Keratinocyte (primary cell): ENCODE measurements at regions not wholly inside any gene's neighbourhood (a gene's known extent, or its start where the extent isn't known, plus 50 kb on each side); places are given as distances from the start of the nearest gene placed in this dataset.

Source experiments
- EZH2 ChIP-seq: IDR thresholded peaks from one replicate; pipeline ENCODE4 v1.6.1; 2012; ENCODE audit warnings: inconsistent platforms, mild to moderate bottlenecking, low read length, moderate library complexity
- TF ChIP-seq, protein P1 (sequence below), 3 experiments: IDR thresholded peaks in 1 of 3; conservative IDR thresholded peaks in 1 of 3; optimal IDR thresholded peaks in 1 of 3; 2 replicates in 2 of 3; 3 replicates in 1 of 3; pipeline versions ENCODE3 to v1.5.1; 2011; ENCODE audit warnings: low read length in 3 of 3, mild to moderate bottlenecking in 3 of 3, moderate library complexity in 2 of 3, control low read depth in 1 of 3, inconsistent platforms in 1 of 3; ENCODE audit not compliant: insufficient read depth in 2 of 3; ENCODE audit errors: extremely low read depth in 1 of 3

DNA sequence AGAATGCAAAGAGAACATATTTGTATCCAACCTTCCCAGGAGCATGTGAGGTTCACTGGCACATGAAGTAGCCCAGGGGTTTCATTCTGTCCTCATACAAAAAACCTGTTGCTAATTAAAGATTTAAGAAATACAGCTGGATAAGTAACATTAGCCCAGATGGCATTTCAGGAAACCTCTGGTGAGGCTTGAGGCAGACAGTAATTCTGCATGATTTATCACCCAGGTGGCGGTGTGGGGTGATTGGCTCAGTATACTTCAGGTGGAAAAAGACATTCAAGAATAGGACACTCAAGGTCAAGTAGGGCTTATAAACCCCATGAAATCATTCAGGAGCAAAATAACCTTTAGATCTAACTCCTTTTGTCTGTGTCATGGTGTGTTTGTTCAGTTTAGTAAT lies 237.4 kb downstream of the RNF144A start:
- TF ChIP-seq, protein P1, sequence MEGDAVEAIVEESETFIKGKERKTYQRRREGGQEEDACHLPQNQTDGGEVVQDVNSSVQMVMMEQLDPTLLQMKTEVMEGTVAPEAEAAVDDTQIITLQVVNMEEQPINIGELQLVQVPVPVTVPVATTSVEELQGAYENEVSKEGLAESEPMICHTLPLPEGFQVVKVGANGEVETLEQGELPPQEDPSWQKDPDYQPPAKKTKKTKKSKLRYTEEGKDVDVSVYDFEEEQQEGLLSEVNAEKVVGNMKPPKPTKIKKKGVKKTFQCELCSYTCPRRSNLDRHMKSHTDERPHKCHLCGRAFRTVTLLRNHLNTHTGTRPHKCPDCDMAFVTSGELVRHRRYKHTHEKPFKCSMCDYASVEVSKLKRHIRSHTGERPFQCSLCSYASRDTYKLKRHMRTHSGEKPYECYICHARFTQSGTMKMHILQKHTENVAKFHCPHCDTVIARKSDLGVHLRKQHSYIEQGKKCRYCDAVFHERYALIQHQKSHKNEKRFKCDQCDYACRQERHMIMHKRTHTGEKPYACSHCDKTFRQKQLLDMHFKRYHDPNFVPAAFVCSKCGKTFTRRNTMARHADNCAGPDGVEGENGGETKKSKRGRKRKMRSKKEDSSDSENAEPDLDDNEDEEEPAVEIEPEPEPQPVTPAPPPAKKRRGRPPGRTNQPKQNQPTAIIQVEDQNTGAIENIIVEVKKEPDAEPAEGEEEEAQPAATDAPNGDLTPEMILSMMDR (optimal IDR thresholded peaks at IDR 0.05 in 1 of 3, IDR thresholded peaks at IDR 0.05 in 1 of 3, conservative IDR thresholded peaks at IDR 0.05 in 1 of 3; ENCODE audit: extremely low read depth in 1 of 3, insufficient read depth in 2 of 3, low read length in 3 of 3): no peak
- no peak for TF ChIP-seq EZH2
